Immature natural killer cell (primary cell): ENCODE measurements at regions not wholly inside any gene's neighbourhood (a gene's known extent, or its start where the extent isn't known, plus 50 kb on each side); places are given as distances from the start of the nearest gene placed in this dataset.

ENCODE experiments used
- DNase-seq, 3 donors: peaks; one replicate each; pipeline ENCODE4 v3.0.0; 2022; ENCODE audit warnings: mixed read lengths in 1 of 3
- H3K27ac Mint-ChIP-seq, 6 donors: one replicate each; pipeline ENCODE4 v1.8.0; 2020; ENCODE audit warnings: mixed read lengths in 6 of 6, mild to moderate bottlenecking in 5 of 6, inconsistent platforms in 4 of 6, moderate library complexity in 3 of 6
- H3K27me3 Mint-ChIP-seq, 3 donors: one replicate each; pipeline ENCODE4 v1.8.0; 2020 to 2021; ENCODE audit warnings: low read depth in 3 of 3, mild to moderate bottlenecking in 3 of 3, mixed read lengths in 3 of 3, moderate library complexity in 3 of 3, inconsistent platforms in 1 of 3
- H3K36me3 Mint-ChIP-seq, 3 donors: one replicate each; pipeline ENCODE4 v1.8.0; 2020; ENCODE audit warnings: mixed read lengths in 3 of 3, inconsistent platforms in 2 of 3, mild to moderate bottlenecking in 2 of 3
- H3K4me1 Mint-ChIP-seq, 2 donors: one replicate each; pipeline ENCODE4 v1.8.0; 2020; ENCODE audit warnings: inconsistent platforms in 2 of 2, mild to moderate bottlenecking in 2 of 2, mixed read lengths in 2 of 2, moderate library complexity in 1 of 2
- H3K4me3 Mint-ChIP-seq, 5 donors: one replicate each; pipeline ENCODE4 v1.8.0; 2020; ENCODE audit warnings: mild to moderate bottlenecking in 5 of 5, mixed read lengths in 5 of 5, inconsistent platforms in 3 of 5, moderate library complexity in 3 of 5
- H3K9me3 Mint-ChIP-seq, 6 donors: one replicate each; pipeline ENCODE4 v1.8.0; 2020; ENCODE audit warnings: mild to moderate bottlenecking in 6 of 6, mixed read lengths in 6 of 6, inconsistent platforms in 4 of 6, moderate library complexity in 3 of 6

DNA sequence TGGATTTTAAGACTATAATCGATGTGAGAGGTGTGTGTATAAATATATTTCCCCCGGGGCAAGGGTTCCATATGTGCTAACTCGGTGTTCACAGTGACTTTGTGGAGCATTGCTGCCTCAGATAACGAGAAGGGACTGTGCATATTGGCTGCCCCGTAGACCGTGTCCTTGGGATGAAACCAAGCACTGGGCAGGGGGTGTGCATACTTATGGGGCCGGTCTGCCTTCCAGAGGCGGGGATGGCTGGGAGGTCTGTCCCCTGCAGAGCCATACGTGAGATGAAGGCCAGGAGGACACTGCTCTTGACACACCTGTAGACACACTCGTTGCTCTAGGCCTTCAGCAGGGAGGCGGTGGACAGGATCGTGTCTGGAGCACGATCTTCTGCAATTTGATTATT, 56.0 kb upstream of the ZNF354A start:
- Mint-ChIP-seq H3K27ac (peak overlapping the region in 1 of 6 donors; percentile 46), H3K9me3 (peaks cover 0 to 3% (median 0%) of the 10 kb centered on the region in 6 donors), H3K36me3 (no peaks in the 10 kb centered on the region), H3K4me1 (no peaks in the 10 kb centered on the region), H3K27me3 (peaks cover 0 to 3% (median 1%) of the 10 kb centered on the region in 3 donors), H3K4me3 (no peak overlapping the region)
- DNase-seq = no peak

DNA sequence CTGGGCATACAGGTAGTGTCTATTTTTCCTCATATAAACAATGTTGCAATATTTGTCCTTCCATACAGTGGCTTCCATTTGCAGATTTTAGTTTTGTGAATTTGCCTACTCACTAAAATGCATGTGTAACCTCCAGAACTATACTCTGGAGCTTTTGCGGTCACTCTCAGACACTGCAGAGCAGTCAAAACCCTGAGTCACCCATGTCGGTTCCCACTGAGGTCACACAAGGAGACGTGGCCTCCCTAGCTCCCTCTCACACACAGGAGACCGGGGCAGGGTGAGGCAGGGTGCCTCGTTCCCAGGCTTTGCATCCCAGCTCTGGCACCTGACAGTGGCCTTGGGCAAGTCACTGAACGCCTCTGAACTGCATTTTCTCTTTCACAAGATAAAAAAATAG, 55.5 kb upstream of the ZNF354A start:
- H3K9me3 Mint-ChIP-seq = peaks cover 0 to 3% (median 0%) of the 10 kb centered on the region in 6 donors
- H3K36me3 Mint-ChIP-seq = no peaks in the 10 kb centered on the region
- no peak for DNase-seq
- H3K27me3 Mint-ChIP-seq = peaks cover 0 to 3% (median 1%) of the 10 kb centered on the region in 3 donors
- H3K4me1 Mint-ChIP-seq = no peaks in the 10 kb centered on the region
- no peak overlapping the region for H3K27ac Mint-ChIP-seq
- no peak overlapping the region for H3K4me3 Mint-ChIP-seq

DNA sequence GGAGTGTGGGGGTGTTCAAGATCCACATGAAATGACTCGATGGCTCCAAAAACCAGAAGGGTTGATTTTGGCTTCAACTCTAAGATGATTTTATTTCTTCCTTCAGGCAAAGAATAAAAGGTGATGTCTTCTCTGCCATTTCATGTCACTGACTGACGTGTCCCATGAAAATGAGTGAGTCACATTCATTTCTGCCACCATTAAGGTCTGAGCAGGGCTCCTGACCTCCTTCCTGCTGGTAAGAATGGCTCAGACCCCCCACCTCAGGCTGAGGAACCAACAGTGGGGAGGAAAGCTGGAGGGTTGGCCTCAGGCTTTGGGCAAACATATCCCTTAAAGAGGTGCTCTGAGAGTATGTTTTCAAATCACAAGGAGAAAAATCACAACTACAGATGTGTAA, 53.9 kb upstream of the ZNF354A start:
- no peaks in the 10 kb centered on the region for H3K4me1 Mint-ChIP-seq
- DNase-seq = no peak
- H3K27ac Mint-ChIP-seq = no peak overlapping the region
- H3K4me3 Mint-ChIP-seq = no peak overlapping the region
- H3K27me3 Mint-ChIP-seq = peaks cover 0 to 1% (median 0%) of the 10 kb centered on the region in 3 donors
- H3K36me3 Mint-ChIP-seq = no peaks in the 10 kb centered on the region
- peaks cover 0 to 3% (median 0%) of the 10 kb centered on the region in 6 donors for H3K9me3 Mint-ChIP-seq

- peaks cover 0 to 2% of the 10 kb centered on the region in 2 donors for H3K4me1 Mint-ChIP-seq
- H3K4me3 Mint-ChIP-seq = no peak overlapping the region
- H3K9me3 Mint-ChIP-seq = no peaks in the 10 kb centered on the region
- H3K27ac Mint-ChIP-seq = no peak overlapping the region
- H3K36me3 Mint-ChIP-seq = no peaks in the 10 kb centered on the region
- DNase-seq = no peak
- H3K27me3 Mint-ChIP-seq = peaks cover 0 to 1% (median 0%) of the 10 kb centered on the region in 3 donors
Measured at GRCh38 chr5:178781936-178782335, 51.5 kb upstream of the ZNF354A start.

DNA sequence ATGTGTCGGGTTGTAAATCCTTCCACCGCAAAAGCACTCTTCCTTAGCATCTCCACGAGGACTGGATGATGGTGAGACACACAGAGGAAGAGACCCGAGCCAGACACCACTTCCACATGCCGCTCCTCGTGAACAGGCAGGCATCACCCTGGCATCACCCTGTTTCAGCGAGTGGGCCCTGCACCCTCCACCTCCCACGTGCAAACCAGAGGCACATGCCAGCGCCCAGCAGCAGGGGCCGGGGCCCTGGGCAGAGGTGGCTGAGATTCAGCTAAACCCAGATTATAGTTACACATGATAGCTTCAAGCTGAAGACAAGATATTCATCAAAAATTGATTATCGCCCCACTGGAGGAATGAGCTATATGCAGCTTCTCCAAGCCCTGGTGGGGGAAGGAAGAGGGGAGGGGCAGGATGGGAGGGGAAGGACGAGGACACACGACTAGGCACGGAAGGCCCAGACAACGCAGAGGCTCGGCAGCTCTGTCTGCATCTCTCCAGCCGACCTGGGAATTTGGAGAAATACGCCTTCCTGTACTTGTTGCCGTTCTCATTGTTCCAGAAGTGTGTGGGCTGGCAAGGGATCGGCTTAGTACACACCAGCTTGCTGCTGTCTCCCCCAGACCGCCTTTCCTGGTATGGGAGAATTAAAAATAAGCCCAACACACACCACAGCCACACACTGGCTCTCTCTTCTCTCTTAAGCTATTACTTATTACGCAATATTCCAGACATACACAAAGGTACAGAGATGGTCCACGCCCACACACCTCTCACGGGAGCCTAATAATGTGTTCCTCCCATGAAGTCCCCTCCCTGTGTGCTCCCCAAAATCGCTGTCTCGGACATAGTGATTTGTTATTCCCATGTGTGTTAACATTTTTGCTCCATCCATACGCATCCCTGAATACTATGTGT, 50.4 kb upstream of the ZNF354A start:
- H3K9me3 Mint-ChIP-seq = no peaks in the 10 kb centered on the region

More for the DNA sequence above, 50.4 kb upstream of the ZNF354A start:
- H3K4me1 Mint-ChIP-seq = peaks cover 0 to 2% of the 10 kb centered on the region in 2 donors
- DNase-seq = no peak
- no peak overlapping the region for H3K4me3 Mint-ChIP-seq
- no peaks in the 10 kb centered on the region for H3K36me3 Mint-ChIP-seq
- peaks cover 0 to 3% (median 0%) of the 10 kb centered on the region in 3 donors for H3K27me3 Mint-ChIP-seq
- no peak overlapping the region for H3K27ac Mint-ChIP-seq
